Activated CD8-positive, alpha-beta T cell treated with anti-CD3 and anti-CD28 coated beads for 36 hours (primary cell): ENCODE measurements at regions not wholly inside any gene's neighbourhood (a gene's known extent, or its start where the extent isn't known, plus 50 kb on each side); places are given as distances from the start of the nearest gene placed in this dataset.

ENCODE experiments used
- ATAC-seq: fragments of 200-7000 bp; cut with Tn5 transposase; one replicate; pipeline ENCODE4 v1.10.0; 2021; ENCODE audit warnings: mild to moderate bottlenecking, moderate library complexity
- CTCF ChIA-PET: fragments of 350-600 bp; sonication (Branson Sonifier 250); formaldehyde crosslinking; loops from one replicate; lab custom pipeline; 2021; ENCODE audit warnings: antibody characterized with exemption; lab: Charles Lee
- POLR2A ChIA-PET: fragments of 350-600 bp; sonication (Branson Sonifier 250); formaldehyde crosslinking; loops from one replicate; lab custom pipeline; 2021; ENCODE audit warnings: antibody characterized with exemption; lab: Charles Lee
- DNase-seq: peaks from one replicate; pipeline ENCODE4 v3.0.0-alpha.2; 2020
- H3K27ac Mint-ChIP-seq: one replicate; pipeline ENCODE4 v1.8.0; 2021; ENCODE audit warnings: mild to moderate bottlenecking, mixed read lengths
- H3K27me3 Mint-ChIP-seq: one replicate; pipeline ENCODE4 v1.8.0; 2021; ENCODE audit warnings: mixed read lengths
- H3K36me3 Mint-ChIP-seq: one replicate; pipeline ENCODE4 v1.8.0; 2021; ENCODE audit warnings: low read depth, mixed read lengths
- H3K4me1 Mint-ChIP-seq: one replicate; pipeline ENCODE4 v1.8.0; 2021; ENCODE audit warnings: low read depth, mixed read lengths
- H3K4me3 Mint-ChIP-seq: one replicate; pipeline ENCODE4 v1.8.0; 2021; ENCODE audit warnings: mild to moderate bottlenecking, moderate library complexity, mixed read lengths
- H3K9me3 Mint-ChIP-seq: one replicate; pipeline ENCODE4 v1.8.0; 2021; ENCODE audit warnings: mixed read lengths
- intact Hi-C: fragments of 100-400 bp; cut with micrococcal nuclease; formaldehyde crosslinking; loops from one replicate; pipeline ENCODE4 v1.10.0; 2022
- TF ChIP-seq, protein P1 (sequence below): fragments of 200-600 bp; IDR thresholded peaks from one replicate; pipeline ENCODE4 v1.8.0; 2022; ENCODE audit warnings: antibody characterized with exemption, mild to moderate bottlenecking

GRCh38 chr7:116443646-116444045, 55.9 kb upstream of the CAV2 start:
- ChIA-PET CTCF (no interaction called here), POLR2A (no interaction called here)
- TF ChIP-seq, protein P1, sequence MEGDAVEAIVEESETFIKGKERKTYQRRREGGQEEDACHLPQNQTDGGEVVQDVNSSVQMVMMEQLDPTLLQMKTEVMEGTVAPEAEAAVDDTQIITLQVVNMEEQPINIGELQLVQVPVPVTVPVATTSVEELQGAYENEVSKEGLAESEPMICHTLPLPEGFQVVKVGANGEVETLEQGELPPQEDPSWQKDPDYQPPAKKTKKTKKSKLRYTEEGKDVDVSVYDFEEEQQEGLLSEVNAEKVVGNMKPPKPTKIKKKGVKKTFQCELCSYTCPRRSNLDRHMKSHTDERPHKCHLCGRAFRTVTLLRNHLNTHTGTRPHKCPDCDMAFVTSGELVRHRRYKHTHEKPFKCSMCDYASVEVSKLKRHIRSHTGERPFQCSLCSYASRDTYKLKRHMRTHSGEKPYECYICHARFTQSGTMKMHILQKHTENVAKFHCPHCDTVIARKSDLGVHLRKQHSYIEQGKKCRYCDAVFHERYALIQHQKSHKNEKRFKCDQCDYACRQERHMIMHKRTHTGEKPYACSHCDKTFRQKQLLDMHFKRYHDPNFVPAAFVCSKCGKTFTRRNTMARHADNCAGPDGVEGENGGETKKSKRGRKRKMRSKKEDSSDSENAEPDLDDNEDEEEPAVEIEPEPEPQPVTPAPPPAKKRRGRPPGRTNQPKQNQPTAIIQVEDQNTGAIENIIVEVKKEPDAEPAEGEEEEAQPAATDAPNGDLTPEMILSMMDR: no peak
- no peaks in the 10 kb centered on the region for H3K4me1 Mint-ChIP-seq
- ATAC-seq (no peak), DNase-seq (no peak)
- intact Hi-C loops: no loop called here
- no peak overlapping the region for H3K27ac Mint-ChIP-seq
- H3K27me3 Mint-ChIP-seq: peaks cover 10% of the 10 kb centered on the region
- H3K9me3 Mint-ChIP-seq: no peaks in the 10 kb centered on the region
- no peaks in the 10 kb centered on the region for H3K36me3 Mint-ChIP-seq
- no peak overlapping the region for H3K4me3 Mint-ChIP-seq

GRCh38 chr7:116445447-116446211, 53.9 kb upstream of the CAV2 start:
- no peaks in the 10 kb centered on the region for H3K36me3 Mint-ChIP-seq
- POLR2A ChIA-PET: no interaction called here
- CTCF ChIA-PET: no interaction called here
- no peak overlapping the region for H3K4me3 Mint-ChIP-seq
- ATAC-seq (no peak), DNase-seq (no peak)
- no peak overlapping the region for H3K27ac Mint-ChIP-seq
- no peaks in the 10 kb centered on the region for H3K9me3 Mint-ChIP-seq
- H3K4me1 Mint-ChIP-seq: no peaks in the 10 kb centered on the region
- TF ChIP-seq, protein P1: no peak
- intact Hi-C loops: no loop called here
- H3K27me3 Mint-ChIP-seq: peaks cover 10% of the 10 kb centered on the region

GRCh38 chr7:116446212-116446855, 53.2 kb upstream of the CAV2 start:
- Mint-ChIP-seq H3K27ac (no peak overlapping the region), H3K4me3 (no peak overlapping the region), H3K9me3 (no peaks in the 10 kb centered on the region), H3K27me3 (peaks cover 10% of the 10 kb centered on the region), H3K36me3 (no peaks in the 10 kb centered on the region), H3K4me1 (no peaks in the 10 kb centered on the region)
- CTCF ChIA-PET: no interaction called here
- POLR2A ChIA-PET: no interaction called here
- ATAC-seq (no peak), DNase-seq (no peak)
- TF ChIP-seq, protein P1: no peak
- intact Hi-C loops: no loop called here

DNA sequence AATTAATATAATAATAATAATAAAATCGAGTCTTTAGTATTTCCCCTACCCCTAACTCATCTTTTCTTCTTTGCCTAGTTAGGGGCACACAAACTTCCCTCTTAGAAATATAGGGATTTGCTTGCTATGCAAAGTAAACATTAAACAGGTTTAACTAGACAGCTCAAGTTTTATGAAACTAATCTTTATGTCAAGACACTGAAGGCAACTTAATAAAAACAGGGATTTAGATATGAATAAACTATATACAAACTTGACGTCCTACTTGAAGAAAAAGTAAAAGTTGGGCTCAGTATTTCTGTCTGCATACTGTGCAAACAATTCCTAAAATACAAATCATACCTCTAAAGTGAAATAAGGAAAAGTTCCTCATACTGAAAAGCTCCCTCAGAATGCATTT, 52.1 kb upstream of the CAV2 start:
- intact Hi-C loops: no loop called here
- H3K4me3 Mint-ChIP-seq: no peak overlapping the region
- no peak for ATAC-seq

More for the DNA sequence above, 52.1 kb upstream of the CAV2 start:
- no peaks in the 10 kb centered on the region for H3K36me3 Mint-ChIP-seq
- POLR2A ChIA-PET: no interaction called here
- H3K27me3 Mint-ChIP-seq: peaks cover 8% of the 10 kb centered on the region
- no peak overlapping the region for H3K27ac Mint-ChIP-seq
- CTCF ChIA-PET: interaction anchor here (1.0 kb wide), 1 partner anchor 144 kb away, joined by 3 read pairs; no protein-coding TSS in a partner anchor
- TF ChIP-seq, protein P1: no peak
- no peaks in the 10 kb centered on the region for H3K4me1 Mint-ChIP-seq
- H3K9me3 Mint-ChIP-seq: no peaks in the 10 kb centered on the region
- no peak for DNase-seq
